HG03565 (cell line): ENCODE measurements at regions not wholly inside any gene's neighbourhood (a gene's known extent, or its start where the extent isn't known, plus 50 kb on each side); places are given as distances from the start of the nearest gene placed in this dataset.

ENCODE experiments used
- ATAC-seq: cut with Tn5 transposase; IDR thresholded peaks from one replicate; pipeline ENCODE4 v1.9.1; 2021; ENCODE audit warnings: mild to moderate bottlenecking, moderate library complexity; ENCODE audit not compliant: unreplicated experiment

GRCh38 chr4:178917756-178918155 lies 1475.5 kb upstream of the AGA start:
- no peak for ATAC-seq

- ATAC-seq: no peak
Measured at GRCh38 chr4:178937130-178937529, 1494.9 kb upstream of the AGA start.

- no peak for ATAC-seq
Measured at GRCh38 chr4:178941975-178942374, 1499.7 kb upstream of the AGA start.

GRCh38 chr4:178953447-178954120 lies 1511.3 kb upstream of the AGA start:
- ATAC-seq: no peak

DNA sequence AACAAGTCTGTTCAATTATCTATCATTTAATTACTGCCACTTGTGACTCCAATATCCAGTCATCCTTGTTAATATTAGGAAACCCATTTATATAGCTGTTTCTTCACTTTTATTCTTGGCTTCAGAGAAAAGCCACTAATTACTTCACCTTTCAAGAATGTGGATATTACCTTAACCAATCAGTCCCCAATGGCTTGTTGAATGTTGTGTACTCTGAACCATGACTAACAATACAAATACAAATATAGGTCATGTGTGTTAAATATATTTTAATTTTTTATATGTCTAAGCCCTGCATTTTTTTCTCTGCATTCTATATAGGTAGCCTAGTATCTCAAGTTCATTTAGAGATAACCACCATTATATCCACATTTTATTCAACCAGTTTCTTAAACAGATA lies 1513.4 kb upstream of the AGA start:
- no peak for ATAC-seq

GRCh38 chr4:178958725-178959440 lies 1516.6 kb upstream of the AGA start:
- no peak for ATAC-seq

- ATAC-seq: no peak
Measured at GRCh38 chr4:178963446-178964045, 1521.3 kb upstream of the AGA start.

- no peak for ATAC-seq
Measured at GRCh38 chr4:178966644-178967043, 1524.4 kb upstream of the AGA start.

- no peak for ATAC-seq
Measured at GRCh38 chr4:178970433-178971140, 1528.3 kb upstream of the AGA start.

GRCh38 chr4:178976861-178977260 lies 1534.6 kb upstream of the AGA start:
- ATAC-seq: no peak

GRCh38 chr4:178993306-178993705 lies 1551.1 kb upstream of the AGA start:
- ATAC-seq: no peak

DNA sequence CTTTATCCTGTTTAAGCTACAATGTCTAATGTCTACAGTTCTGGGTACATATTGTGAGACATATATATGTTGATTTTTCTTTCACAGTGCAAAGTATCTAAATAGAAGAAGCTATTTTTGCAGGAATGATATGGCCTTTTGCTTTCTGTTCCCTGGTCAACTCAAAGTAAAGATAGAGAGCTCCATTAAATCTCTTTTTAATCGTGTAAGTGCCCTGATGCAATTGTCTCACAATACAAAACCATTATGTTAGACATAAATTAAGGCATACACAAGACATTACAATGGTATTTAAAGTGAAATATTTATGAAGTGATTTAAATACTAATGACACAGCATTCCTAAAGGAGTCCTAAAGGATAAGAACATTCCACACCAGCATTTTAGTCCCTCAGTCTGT lies 1559.7 kb upstream of the AGA start:
- ATAC-seq: no peak

GRCh38 chr4:179007755-179008154 lies 1565.5 kb upstream of the AGA start:
- ATAC-seq: no peak

- no peak for ATAC-seq
Measured at GRCh38 chr4:179017581-179017980, 1575.3 kb upstream of the AGA start.

DNA sequence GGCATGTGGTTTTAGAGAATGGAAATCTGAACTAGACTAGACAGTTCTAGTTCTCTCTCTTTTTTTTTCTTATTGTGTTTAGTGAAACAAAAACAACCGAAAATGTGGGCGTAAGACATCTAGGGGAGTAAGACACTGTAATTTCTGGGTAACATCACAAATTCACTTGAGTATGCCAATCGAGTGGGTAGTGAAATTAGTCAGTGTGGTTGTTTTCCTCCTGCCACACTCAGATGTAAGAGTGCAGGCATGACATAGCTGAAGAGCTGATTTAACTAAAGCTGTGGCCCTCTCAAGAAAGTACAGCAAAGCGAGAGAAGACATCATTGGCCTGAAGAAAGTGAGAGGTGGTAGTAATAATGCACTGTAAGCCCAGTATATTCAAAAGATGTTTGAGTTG lies 1585.3 kb upstream of the AGA start:
- ATAC-seq: no peak

GRCh38 chr4:179028321-179028720 lies 1586.1 kb upstream of the AGA start:
- ATAC-seq: no peak

DNA sequence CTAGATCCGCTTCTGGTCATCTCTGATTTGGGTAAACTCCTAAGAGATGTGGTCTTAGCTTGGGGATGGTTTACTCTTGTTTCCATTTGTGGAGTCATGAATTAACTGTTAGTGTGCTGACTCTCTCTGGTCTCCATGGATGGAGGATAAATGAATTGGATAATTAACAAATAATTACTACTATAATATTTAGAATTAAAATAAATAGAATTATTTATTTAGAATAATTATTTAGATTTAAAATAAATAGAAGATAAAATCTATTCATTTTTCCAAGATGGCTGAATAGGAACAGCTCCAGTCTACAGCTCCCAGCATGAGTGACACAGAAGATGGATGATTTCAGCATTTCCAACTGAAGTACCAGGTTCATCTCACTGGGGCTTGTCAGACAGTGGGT lies 1587.4 kb upstream of the AGA start:
- no peak for ATAC-seq

DNA sequence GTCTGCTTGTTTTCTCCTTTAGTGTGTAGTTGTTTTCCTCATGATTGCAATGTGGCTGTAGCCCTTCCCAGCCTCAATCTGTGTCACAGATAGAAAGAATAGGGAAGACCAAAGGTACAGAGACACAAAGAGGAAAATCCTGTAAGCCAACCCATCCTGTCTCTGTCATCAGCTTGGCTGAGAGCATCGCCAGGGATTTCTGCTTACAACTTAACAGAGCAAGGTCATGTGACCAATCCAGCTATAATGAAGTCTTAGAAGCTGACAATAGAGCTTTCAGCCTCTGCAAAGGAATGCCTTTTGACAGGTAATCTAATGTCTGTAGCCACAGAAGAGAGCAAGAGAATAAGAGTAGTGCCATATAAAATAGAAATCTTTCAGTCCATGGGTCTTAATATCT lies 1598.0 kb upstream of the AGA start:
- no peak for ATAC-seq

DNA sequence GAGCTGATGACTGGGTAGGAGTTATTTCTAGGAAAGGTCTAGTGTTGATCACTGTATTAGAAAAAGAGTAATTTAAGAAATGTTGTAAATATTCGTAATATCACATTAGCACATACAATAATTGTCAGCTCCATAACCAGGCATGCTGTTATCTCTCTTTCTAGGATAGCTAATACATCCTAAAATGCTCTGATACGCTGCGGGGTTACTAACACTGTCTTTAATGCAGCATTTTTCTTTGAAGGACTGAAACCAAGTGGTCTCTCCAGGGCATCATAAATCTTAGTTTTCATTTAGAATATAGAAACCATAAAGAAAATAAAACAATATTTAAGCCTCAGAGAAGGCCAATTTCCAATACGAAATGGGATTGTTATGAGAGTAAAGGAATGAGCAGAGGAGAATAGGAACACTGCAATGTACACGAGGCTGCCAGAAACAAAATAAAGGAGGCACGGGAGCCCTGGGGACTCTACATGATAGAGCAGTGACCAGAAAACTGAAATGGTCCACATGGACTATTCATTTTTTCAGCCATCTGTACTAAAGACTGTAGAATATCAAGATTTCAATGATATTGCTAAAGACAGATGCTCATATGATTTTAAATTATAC lies 1606.7 kb upstream of the AGA start:
- no peak for ATAC-seq

GRCh38 chr4:179051206-179051605 lies 1609.0 kb upstream of the AGA start:
- no peak for ATAC-seq

GRCh38 chr4:179059396-179059795 lies 1617.2 kb upstream of the AGA start:
- ATAC-seq: no peak
